ENCODE measurements at regions not wholly inside any gene's neighbourhood (a gene's known extent, or its start where the extent isn't known, plus 50 kb on each side); places are given as distances from the start of the nearest gene placed in this dataset.
"Not testable (repeated sequence)": the region's sequence is repeated elsewhere in the genome, so short reads cannot be mapped to it uniquely, and the experiment has no call there.

GRCh38 chr18:14941256-14941655 is 193.3 kb downstream of the ANKRD30B start:
- H3K4me3 Mint-ChIP-seq, result no peak overlapping the region
- no peaks in the 10 kb centered on the region for H3K4me1 Mint-ChIP-seq
- POLR2A ChIA-PET, result no interaction called here
- CTCF ChIA-PET, result no interaction called here
- DNase-seq, result no peak
- H3K27me3 Mint-ChIP-seq, result no peaks in the 10 kb centered on the region
- H3K36me3 Mint-ChIP-seq (ENCODE audit: low read depth), result no peaks in the 10 kb centered on the region
- no peak overlapping the region for H3K27ac Mint-ChIP-seq
- H3K9me3 Mint-ChIP-seq, result no peaks in the 10 kb centered on the region

DNA sequence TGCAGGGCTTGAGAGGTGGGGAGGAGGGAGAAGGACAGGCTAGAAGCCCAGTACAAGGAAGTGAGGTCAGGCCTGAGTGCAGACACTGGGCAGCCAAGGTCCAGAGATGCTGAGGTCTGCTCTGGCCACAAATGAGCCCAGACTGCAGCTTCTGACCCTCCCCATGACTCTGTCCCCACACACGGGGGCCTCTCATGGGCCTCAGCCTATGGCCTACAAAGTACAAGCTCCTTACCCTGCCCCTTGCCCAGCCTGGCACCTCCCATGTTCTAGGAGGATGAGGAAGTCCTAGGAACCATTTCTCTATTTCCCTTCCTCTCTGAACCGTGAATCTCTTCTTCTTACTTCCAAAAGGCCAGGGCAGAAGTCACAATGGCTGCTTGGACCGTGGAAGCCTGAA is 193.8 kb downstream of the ANKRD30B start:
- DNase-seq, result no peak
- Mint-ChIP-seq H3K36me3 (ENCODE audit: low read depth) (no peaks in the 10 kb centered on the region), H3K27ac (no peak overlapping the region), H3K4me1 (no peaks in the 10 kb centered on the region), H3K4me3 (no peak overlapping the region), H3K9me3 (no peaks in the 10 kb centered on the region), H3K27me3 (no peaks in the 10 kb centered on the region)
- ChIA-PET POLR2A (no interaction called here), CTCF (no interaction called here)

- no peak overlapping the region for H3K27ac Mint-ChIP-seq
- H3K36me3 Mint-ChIP-seq (ENCODE audit: low read depth), result no peaks in the 10 kb centered on the region
- no peaks in the 10 kb centered on the region for H3K27me3 Mint-ChIP-seq
- POLR2A ChIA-PET, result no interaction called here
- CTCF ChIA-PET, result no interaction called here
- no peak overlapping the region for H3K4me3 Mint-ChIP-seq
- H3K4me1 Mint-ChIP-seq, result no peaks in the 10 kb centered on the region
- DNase-seq, result no peak
- no peaks in the 10 kb centered on the region for H3K9me3 Mint-ChIP-seq
Observed at GRCh38 chr18:14942275-14942674, 194.3 kb downstream of the ANKRD30B start.

DNA sequence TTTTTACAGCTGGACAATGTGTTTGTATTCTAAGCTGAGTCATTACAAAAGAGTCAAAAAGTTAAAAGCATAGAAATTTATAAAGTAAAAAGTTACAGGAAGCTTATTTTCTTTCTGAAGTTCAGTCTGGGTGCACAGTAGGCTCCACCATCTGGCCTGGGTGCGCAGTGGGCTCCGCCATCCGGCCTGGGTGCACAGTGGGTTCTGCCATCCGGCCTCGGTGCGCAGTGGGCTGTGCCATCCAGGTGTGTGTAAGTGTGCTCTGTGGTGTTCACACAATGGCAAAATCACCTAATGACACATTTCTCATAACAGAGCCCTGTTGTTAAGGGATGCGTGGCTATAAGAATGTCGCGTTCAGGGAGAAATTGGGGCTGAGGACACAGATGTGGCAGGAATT is 195.5 kb downstream of the ANKRD30B start:
- no peaks in the 10 kb centered on the region for H3K36me3 Mint-ChIP-seq (ENCODE audit: low read depth)
- no peaks in the 10 kb centered on the region for H3K9me3 Mint-ChIP-seq
- no peak overlapping the region for H3K27ac Mint-ChIP-seq
- H3K4me3 Mint-ChIP-seq, result no peak overlapping the region
- CTCF ChIA-PET, result no interaction called here
- H3K27me3 Mint-ChIP-seq, result no peaks in the 10 kb centered on the region
- H3K4me1 Mint-ChIP-seq, result no peaks in the 10 kb centered on the region
- no peak for DNase-seq
- POLR2A ChIA-PET, result no interaction called here

GRCh38 chr18:14943967-14944636 is 196.1 kb downstream of the ANKRD30B start:
- Mint-ChIP-seq H3K27me3 (no peaks in the 10 kb centered on the region), H3K9me3 (no peaks in the 10 kb centered on the region), H3K36me3 (ENCODE audit: low read depth) (no peaks in the 10 kb centered on the region), H3K4me3 (no peak overlapping the region), H3K4me1 (no peaks in the 10 kb centered on the region), H3K27ac (no peak overlapping the region)
- no peak for DNase-seq
- ChIA-PET CTCF (no interaction called here), POLR2A (no interaction called here)

- DNase-seq, result no peak
- ChIA-PET POLR2A (no interaction called here), CTCF (no interaction called here)
- Mint-ChIP-seq H3K27ac (no peak overlapping the region), H3K36me3 (ENCODE audit: low read depth) (no peaks in the 10 kb centered on the region), H3K4me1 (no peaks in the 10 kb centered on the region), H3K9me3 (no peaks in the 10 kb centered on the region), H3K4me3 (no peak overlapping the region), H3K27me3 (no peaks in the 10 kb centered on the region)
Observed at GRCh38 chr18:14944838-14945237, 196.9 kb downstream of the ANKRD30B start.

- Mint-ChIP-seq H3K27me3 (no peaks in the 10 kb centered on the region), H3K27ac (no peak overlapping the region), H3K36me3 (ENCODE audit: low read depth) (no peaks in the 10 kb centered on the region), H3K4me1 (no peaks in the 10 kb centered on the region), H3K9me3 (no peaks in the 10 kb centered on the region), H3K4me3 (no peak overlapping the region)
- no peak for DNase-seq
- CTCF ChIA-PET, result no interaction called here
- POLR2A ChIA-PET, result no interaction called here
Observed at GRCh38 chr18:14945286-14945685, 197.3 kb downstream of the ANKRD30B start.

DNA sequence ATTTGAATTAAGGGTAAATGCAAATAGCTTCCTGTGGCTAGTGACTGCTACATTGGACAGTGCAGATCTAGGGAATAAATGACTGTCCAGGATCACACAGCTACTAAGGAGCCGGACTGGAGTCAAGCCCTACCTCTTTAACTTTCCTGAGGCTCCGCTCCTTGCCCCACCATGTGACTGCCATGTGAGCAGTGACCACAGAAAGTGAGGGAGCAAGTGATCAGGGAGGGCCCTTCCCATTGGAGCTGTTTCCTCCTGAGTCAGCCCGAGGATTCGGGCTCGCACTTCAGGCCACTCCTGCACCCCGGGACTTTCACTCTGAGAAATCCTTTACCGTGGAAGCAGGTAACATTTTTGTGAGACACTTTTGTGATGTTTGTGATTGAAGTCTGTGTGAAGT is 198.0 kb downstream of the ANKRD30B start:
- Mint-ChIP-seq H3K36me3 (ENCODE audit: low read depth) (no peaks in the 10 kb centered on the region), H3K27me3 (no peaks in the 10 kb centered on the region), H3K27ac (no peak overlapping the region), H3K9me3 (no peaks in the 10 kb centered on the region), H3K4me1 (no peaks in the 10 kb centered on the region), H3K4me3 (no peak overlapping the region)
- no peak for DNase-seq
- CTCF ChIA-PET, result no interaction called here
- POLR2A ChIA-PET, result no interaction called here

- H3K4me3 Mint-ChIP-seq, H3K27me3 Mint-ChIP-seq, POLR2A ChIA-PET: not testable (repeated sequence)
Observed at GRCh38 chr18:14946741-14947470, 198.9 kb downstream of the ANKRD30B start.

DNA sequence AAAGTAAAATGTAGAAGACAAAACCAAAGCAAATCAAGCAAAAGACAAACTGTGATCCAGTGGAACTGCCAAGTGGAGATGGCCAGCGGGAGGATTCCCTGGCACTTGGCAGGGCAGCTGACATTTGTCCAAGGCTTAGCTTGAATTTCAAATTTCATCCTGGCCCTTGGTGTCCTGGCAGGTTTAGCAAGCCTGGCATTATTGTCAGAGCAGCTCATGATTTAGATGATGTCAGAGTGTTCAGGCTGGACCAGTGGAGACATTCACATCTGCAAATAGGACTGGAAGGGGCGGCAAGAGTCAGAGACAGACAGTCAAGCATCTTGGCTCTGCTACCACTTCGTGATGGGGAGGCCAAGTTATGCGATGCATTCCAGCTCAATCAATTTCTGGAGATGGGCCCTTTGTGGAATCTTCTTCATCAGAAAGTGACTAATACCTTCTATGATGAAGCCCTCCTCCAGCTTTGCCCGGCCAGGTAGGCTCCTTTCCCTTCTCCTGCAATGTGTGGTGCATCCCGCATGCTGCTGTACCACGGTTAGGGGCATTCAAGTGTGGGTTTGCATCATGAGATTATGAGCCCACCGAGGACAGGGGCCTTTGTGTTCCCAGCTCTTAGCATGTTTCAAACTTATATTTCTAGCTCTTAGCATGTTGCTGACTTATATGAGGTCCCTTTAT is 199.7 kb downstream of the ANKRD30B start:
- no peak overlapping the region for H3K4me3 Mint-ChIP-seq
- no peaks in the 10 kb centered on the region for H3K27me3 Mint-ChIP-seq
- no peaks in the 10 kb centered on the region for H3K9me3 Mint-ChIP-seq
- H3K36me3 Mint-ChIP-seq (ENCODE audit: low read depth), result no peaks in the 10 kb centered on the region
- DNase-seq, result no peak
- H3K27ac Mint-ChIP-seq, result no peak overlapping the region
- ChIA-PET CTCF (no interaction called here), POLR2A (no interaction called here)
- H3K4me1 Mint-ChIP-seq, result no peaks in the 10 kb centered on the region

More at GRCh38 chr18:14946741-14947470, 198.9 kb downstream of the ANKRD30B start:
- CTCF ChIA-PET; H3K27ac Mint-ChIP-seq; H3K4me1 Mint-ChIP-seq; H3K9me3 Mint-ChIP-seq; DNase-seq; H3K36me3 Mint-ChIP-seq (ENCODE audit: low read depth): not testable (repeated sequence)

GRCh38 chr18:14948163-14948540 is 200.2 kb downstream of the ANKRD30B start:
- CTCF ChIA-PET, result no interaction called here
- no peak for DNase-seq

GRCh38 chr18:14949800-14950664 is 202.1 kb downstream of the ANKRD30B start:
- POLR2A ChIA-PET, result no interaction called here
- Mint-ChIP-seq H3K4me3 (no peak overlapping the region), H3K36me3 (ENCODE audit: low read depth) (no peaks in the 10 kb centered on the region), H3K9me3 (no peaks in the 10 kb centered on the region), H3K4me1 (no peaks in the 10 kb centered on the region), H3K27me3 (no peaks in the 10 kb centered on the region), H3K27ac (no peak overlapping the region)
- CTCF ChIA-PET, result no interaction called here
- DNase-seq, result no peak

More at GRCh38 chr18:14948163-14948540, 200.2 kb downstream of the ANKRD30B start:
- H3K27ac Mint-ChIP-seq, result no peak overlapping the region
- no peaks in the 10 kb centered on the region for H3K9me3 Mint-ChIP-seq
- no peak overlapping the region for H3K4me3 Mint-ChIP-seq
- POLR2A ChIA-PET, result no interaction called here
- no peaks in the 10 kb centered on the region for H3K27me3 Mint-ChIP-seq
- no peaks in the 10 kb centered on the region for H3K36me3 Mint-ChIP-seq (ENCODE audit: low read depth)
- H3K4me1 Mint-ChIP-seq, result no peaks in the 10 kb centered on the region

DNA sequence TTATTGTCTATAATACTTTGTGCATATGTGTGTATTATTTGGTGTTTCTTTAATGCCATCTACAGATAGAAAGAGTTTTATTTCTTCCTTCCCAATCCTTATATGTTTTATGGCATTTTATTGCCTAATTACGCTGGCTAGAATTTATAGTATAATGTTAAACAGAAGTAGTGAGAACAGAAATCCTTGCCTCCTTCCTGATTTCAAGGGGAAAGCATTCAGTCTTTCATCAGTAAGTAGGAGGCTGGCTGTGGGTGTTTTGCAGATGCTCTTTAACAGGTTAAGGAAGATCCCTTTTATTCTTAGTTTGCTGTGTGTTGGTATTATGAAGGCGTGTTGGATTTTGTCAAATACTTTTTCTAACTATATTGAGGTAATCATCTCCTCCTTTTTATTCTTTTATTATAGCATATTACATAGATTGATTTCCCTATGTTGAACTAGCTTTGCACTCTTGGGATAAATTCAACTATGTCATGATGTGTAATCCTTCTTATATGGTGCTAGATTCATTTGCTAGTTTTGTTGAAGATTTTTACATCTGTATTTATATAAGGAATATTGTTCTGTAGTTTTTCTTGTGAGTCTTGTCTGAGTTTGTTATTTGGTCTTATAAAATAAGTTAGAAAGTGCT is 204.6 kb downstream of the ANKRD30B start:
- H3K9me3 Mint-ChIP-seq; H3K36me3 Mint-ChIP-seq (ENCODE audit: low read depth); H3K4me1 Mint-ChIP-seq; DNase-seq; H3K27ac Mint-ChIP-seq; POLR2A ChIA-PET; CTCF ChIA-PET; H3K4me3 Mint-ChIP-seq; H3K27me3 Mint-ChIP-seq: not testable (repeated sequence)

Measured in activated CD4-positive, alpha-beta T cell treated with anti-CD3 and anti-CD28 coated beads, Interleukin-2, amount 10 ng/mL, durations not matched to agents 7 days and 5 days (primary cell).